ENCODE measurements at regions not wholly inside any gene's neighbourhood (a gene's known extent, or its start where the extent isn't known, plus 50 kb on each side); places are given as distances from the start of the nearest gene placed in this dataset.

DNA sequence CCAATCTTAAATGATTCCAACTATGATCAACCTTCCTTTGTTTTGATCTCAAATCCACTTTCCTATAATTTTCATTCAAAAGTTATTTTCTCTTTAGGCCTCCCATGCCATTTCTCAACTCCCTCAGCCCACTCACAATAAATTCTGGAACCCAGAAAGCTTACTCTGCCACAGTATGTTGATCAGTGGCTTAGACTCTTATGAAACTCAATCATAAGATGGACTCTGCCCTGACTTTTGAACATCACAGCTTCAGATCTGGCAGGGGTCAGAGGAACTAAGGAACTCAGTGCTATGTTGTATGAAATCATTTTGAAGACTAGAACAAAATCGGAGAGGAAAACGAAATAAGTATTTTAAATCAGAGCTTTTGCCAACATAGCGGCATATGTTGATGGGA, 59.8 kb upstream of the LGALSL start:
- H3K4me3 ChIP-seq (ENCODE audit: low read depth, poor library complexity, severe bottlenecking): no peak overlapping the region
- DNase-seq (ENCODE audit: low spot score in 2 of 2): no peak
- 90 to 91% methylated on average over 3 of the region's 3 CpGs for WGBS, 2 donors
- intact Hi-C loops (cut with DNase I; ENCODE audit: low total_unique reads): no loop called here
- TF ChIP-seq CTCF (IDR thresholded peaks at IDR 0.05) (no peak), POLR2A (IDR thresholded peaks at IDR 0.05) (no peak)

GRCh38 chr2:64396001-64396400, 58.0 kb upstream of the LGALSL start:
- WGBS, 2 donors: 97 to 99% methylated on average over 5 of the region's 5 CpGs
- H3K4me3 ChIP-seq (ENCODE audit: low read depth, poor library complexity, severe bottlenecking): no peak overlapping the region
- DNase-seq (ENCODE audit: low spot score in 2 of 2): no peak
- intact Hi-C loops (cut with DNase I; ENCODE audit: low total_unique reads): no loop called here
- TF ChIP-seq POLR2A (IDR thresholded peaks at IDR 0.05) (no peak), CTCF (IDR thresholded peaks at IDR 0.05) (no peak)

- TF ChIP-seq POLR2A (IDR thresholded peaks at IDR 0.05) (no peak), CTCF (IDR thresholded peaks at IDR 0.05) (no peak)
- DNase-seq (ENCODE audit: low spot score in 2 of 2): no peak
- intact Hi-C loops (cut with DNase I; ENCODE audit: low total_unique reads): no loop called here
- no peak overlapping the region for H3K4me3 ChIP-seq (ENCODE audit: low read depth, poor library complexity, severe bottlenecking)
- WGBS, 2 donors: 94 to 100% methylated on average over 2 of the region's 2 CpGs
Measured at GRCh38 chr2:64396551-64396950, 57.4 kb upstream of the LGALSL start.

GRCh38 chr2:64398516-64399129, 55.3 kb upstream of the LGALSL start:
- DNase-seq (ENCODE audit: low spot score in 2 of 2): no peak
- H3K4me3 ChIP-seq (ENCODE audit: low read depth, poor library complexity, severe bottlenecking): no peak overlapping the region
- intact Hi-C loops (cut with DNase I; ENCODE audit: low total_unique reads): no loop called here
- TF ChIP-seq CTCF (IDR thresholded peaks at IDR 0.05) (no peak), POLR2A (IDR thresholded peaks at IDR 0.05) (no peak)

DNA sequence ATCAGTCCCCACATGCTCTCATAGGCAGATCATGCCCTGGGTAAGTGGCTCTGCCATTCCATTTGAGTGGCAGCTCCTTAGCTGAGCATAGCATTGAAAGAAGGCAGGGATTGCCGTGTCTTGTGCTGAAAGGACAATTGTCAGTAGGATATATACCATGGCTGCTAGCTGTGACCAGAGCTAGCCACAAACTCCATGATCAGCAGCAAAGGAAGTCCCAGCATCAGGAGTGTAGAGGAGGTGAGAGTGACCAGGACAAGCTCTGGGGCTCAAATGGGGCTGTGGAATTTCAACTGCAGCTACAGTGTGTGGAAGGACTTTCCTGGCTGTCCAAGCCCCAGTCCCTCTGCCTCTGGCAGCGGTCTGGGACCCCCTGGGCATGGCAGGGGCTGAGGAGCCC, 54.4 kb upstream of the LGALSL start:
- 79 to 100% methylated on average over 1 to 2 of the region's 2 CpGs for WGBS, 2 donors
- H3K4me3 ChIP-seq (ENCODE audit: low read depth, poor library complexity, severe bottlenecking): no peak overlapping the region
- no peak for TF ChIP-seq POLR2A (IDR thresholded peaks at IDR 0.05)
- no peak for TF ChIP-seq CTCF (IDR thresholded peaks at IDR 0.05)
- intact Hi-C loops (cut with DNase I; ENCODE audit: low total_unique reads): no loop called here
- no peak for DNase-seq (ENCODE audit: low spot score in 2 of 2)

DNA sequence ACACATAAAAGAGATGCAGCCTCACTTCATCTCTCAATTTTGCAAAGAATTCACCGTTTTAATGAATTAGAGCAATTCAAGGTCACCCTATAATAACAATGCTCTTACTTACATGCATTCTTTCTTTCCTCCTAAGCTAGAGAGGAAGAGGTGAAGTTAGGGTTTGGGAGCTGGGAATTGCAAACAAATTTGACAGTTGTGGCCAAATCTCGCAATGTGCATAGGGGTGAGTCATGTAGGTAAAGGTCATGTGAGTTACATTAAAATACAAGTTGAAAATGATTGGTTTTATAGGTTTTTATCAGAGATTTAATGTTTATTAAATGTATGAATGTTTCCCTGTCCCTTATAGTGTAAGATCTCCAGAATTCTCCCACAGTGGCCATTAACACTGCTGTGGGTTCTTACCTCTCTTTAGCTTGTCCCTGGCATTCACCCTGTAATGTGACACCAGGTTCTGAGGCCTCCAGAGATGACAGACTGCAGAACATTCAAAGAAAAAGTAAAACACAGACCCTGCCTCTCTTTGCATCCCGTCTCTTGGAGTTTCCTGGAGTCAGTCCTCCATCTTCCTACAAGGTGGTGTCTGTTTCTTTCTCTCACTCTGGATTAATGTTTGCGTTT, 53.7 kb upstream of the LGALSL start:
- intact Hi-C loops (cut with DNase I; ENCODE audit: low total_unique reads): no loop called here
- no peak for TF ChIP-seq CTCF (IDR thresholded peaks at IDR 0.05)
- TF ChIP-seq POLR2A (IDR thresholded peaks at IDR 0.05): no peak
- DNase-seq (ENCODE audit: low spot score in 2 of 2): no peak
- 78 to 86% methylated on average over 4 of the region's 4 CpGs for WGBS, 2 donors
- no peak overlapping the region for H3K4me3 ChIP-seq (ENCODE audit: low read depth, poor library complexity, severe bottlenecking)

All from lower leg skin (tissue), 4 donors.